ENCODE measurements at regions not wholly inside any gene's neighbourhood (a gene's known extent, or its start where the extent isn't known, plus 50 kb on each side); places are given as distances from the start of the nearest gene placed in this dataset.
"Not testable (repeated sequence)": the region's sequence is repeated elsewhere in the genome, so short reads cannot be mapped to it uniquely, and the experiment has no call there.

DNA sequence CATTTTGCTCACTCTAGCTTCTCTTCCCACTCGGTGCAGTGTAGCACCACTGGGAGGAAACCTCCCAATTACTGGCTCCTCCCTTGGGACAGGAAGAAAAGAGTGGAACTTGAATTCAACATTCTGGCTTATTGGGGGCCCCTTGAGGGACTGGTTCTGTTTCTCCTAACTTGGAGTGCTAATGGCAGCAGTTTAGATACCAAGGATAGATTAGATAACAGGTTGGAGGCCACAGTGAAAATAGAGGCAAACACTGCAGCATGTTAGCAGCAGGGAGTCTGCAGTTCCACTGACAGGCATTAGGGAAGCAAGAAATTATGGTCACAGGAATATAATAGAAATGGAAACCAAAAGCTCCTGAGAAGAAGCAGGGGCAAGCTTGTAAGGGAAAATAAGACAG is 322.0 kb downstream of the ABCC12 start:
- TF ChIP-seq ZFX (IDR thresholded peaks at IDR 0.05; ENCODE audit: borderline replicate concordance) = no peak
- TF ChIP-seq, protein P1, sequence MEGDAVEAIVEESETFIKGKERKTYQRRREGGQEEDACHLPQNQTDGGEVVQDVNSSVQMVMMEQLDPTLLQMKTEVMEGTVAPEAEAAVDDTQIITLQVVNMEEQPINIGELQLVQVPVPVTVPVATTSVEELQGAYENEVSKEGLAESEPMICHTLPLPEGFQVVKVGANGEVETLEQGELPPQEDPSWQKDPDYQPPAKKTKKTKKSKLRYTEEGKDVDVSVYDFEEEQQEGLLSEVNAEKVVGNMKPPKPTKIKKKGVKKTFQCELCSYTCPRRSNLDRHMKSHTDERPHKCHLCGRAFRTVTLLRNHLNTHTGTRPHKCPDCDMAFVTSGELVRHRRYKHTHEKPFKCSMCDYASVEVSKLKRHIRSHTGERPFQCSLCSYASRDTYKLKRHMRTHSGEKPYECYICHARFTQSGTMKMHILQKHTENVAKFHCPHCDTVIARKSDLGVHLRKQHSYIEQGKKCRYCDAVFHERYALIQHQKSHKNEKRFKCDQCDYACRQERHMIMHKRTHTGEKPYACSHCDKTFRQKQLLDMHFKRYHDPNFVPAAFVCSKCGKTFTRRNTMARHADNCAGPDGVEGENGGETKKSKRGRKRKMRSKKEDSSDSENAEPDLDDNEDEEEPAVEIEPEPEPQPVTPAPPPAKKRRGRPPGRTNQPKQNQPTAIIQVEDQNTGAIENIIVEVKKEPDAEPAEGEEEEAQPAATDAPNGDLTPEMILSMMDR (IDR thresholded peaks at IDR 0.05) = no peak

DNA sequence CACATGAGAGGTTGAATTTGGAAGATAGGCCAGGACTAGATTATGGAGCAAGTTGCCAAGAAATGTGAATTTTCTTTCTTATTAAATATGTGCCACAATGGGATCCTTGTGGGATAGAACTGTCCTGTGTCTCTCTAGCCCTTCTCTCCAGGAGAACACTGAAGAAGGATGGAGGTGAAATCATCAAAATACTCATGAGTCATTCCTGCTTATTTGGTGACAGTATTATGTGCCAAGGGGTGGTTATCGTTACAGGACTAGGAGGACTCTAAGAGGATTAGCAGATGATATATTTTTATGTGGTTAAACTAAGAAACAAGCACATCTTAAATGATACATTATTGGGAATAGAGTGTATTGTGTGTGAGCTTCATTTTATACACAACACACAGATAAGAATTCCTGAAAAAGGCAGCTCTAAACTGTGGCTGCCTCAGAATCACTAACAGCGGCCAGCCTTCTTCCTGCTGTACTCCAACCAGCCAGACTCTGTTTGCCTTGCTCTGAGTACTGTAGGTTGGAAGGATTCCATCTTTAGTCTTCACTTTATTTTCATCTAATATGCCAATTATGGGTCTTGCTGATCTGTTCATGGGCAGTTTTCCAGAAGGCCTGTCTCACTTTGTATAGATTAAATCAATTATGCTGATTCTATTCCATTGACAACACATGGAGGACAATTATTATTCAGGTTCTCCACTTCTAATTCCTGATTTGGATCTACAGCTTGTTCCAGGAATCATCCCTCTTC is 325.8 kb downstream of the ABCC12 start:
- H3K27ac ChIP-seq = no peak overlapping the region
- TF ChIP-seq ZFX (IDR thresholded peaks at IDR 0.05; ENCODE audit: borderline replicate concordance) = no peak
- TF ChIP-seq, protein P1 (IDR thresholded peaks at IDR 0.05) = no peak

More for the DNA sequence above, 322.0 kb downstream of the ABCC12 start:
- no peak overlapping the region for H3K27ac ChIP-seq

DNA sequence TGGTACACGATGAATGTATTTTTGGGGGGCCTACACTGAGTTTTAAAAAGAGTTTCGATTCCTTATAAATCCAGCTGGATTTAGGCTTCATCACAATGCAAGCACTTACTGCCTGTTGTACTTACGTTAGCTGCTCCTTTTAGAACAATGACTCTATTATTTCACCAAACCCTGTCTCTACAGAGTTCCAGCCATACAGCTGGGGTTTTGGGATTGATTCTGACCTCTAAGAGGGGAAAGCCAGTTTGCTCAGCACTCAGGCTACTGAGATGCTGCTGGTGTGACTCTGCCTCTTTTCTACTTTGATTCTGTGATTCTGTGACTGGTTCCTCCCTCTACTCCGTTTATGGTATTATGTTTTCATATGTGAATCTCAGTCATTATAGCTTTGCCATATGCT is 329.7 kb downstream of the ABCC12 start:
- TF ChIP-seq, protein P1 (IDR thresholded peaks at IDR 0.05) = no peak
- TF ChIP-seq ZFX (IDR thresholded peaks at IDR 0.05; ENCODE audit: borderline replicate concordance) = no peak
- H3K27ac ChIP-seq = no peak overlapping the region

DNA sequence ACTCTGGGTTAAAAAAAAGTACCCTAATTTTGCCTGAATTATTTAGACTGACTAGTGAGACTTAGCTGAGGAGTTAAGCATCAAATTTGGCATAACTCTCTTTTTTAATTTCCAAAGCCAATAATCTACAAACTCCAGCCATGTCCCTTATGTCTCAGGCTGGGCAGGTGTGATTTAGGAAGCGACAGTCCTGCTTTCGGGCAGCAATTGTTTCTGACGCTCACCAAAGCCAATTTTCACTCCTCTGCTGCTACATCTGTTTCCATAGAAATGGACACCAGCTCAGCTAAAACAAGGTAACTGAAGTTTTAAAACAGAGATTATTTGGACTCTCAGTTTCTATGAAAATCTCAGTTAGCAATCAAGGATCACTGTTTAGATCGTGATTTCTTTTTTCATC is 338.7 kb downstream of the ABCC12 start:
- no peak overlapping the region for H3K27ac ChIP-seq
- TF ChIP-seq, protein P1 (IDR thresholded peaks at IDR 0.05) = no peak
- no peak for TF ChIP-seq ZFX (IDR thresholded peaks at IDR 0.05; ENCODE audit: borderline replicate concordance)

DNA sequence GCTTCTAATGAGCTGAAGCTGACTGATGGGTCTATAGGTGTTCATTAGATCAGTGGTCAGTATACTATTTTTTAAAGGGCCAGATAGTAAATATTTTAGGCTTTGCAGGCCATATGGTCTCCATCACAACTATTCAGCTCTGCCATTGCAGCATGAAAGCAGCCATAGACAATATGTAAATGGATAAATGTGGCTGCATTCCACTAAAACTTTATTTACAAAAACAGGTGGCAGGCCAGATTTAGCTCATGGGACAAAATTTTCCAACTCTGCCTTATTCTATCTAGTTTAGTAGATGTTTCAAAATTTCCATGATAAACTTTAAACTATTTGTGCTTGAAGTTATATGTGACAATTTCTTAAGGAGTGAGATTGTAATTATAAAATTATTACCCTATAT is 339.3 kb downstream of the ABCC12 start:
- H3K27ac ChIP-seq = no peak overlapping the region
- no peak for TF ChIP-seq ZFX (IDR thresholded peaks at IDR 0.05; ENCODE audit: borderline replicate concordance)
- TF ChIP-seq, protein P1 (IDR thresholded peaks at IDR 0.05) = no peak

DNA sequence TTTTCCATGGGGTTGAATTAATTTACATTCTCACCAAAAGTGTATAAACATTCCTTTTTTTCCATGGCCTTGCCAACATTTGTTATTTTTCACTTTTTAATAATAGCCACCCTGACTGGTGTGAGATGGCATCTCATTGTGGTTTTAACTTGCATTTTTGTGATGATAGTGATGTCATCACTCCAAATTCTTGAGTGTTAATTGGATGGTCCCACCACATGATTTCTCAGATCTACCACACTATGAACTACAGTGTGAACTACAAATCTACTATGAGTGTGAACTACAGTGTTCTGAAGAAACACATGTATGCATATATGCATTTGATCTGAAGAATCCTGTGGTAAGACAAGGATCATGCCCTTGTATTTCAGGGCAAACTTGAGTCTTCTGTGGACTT is 340.1 kb downstream of the ABCC12 start:
- TF ChIP-seq, protein P1 (IDR thresholded peaks at IDR 0.05) = no peak
- no peak for TF ChIP-seq ZFX (IDR thresholded peaks at IDR 0.05; ENCODE audit: borderline replicate concordance)
- H3K27ac ChIP-seq = no peak overlapping the region

DNA sequence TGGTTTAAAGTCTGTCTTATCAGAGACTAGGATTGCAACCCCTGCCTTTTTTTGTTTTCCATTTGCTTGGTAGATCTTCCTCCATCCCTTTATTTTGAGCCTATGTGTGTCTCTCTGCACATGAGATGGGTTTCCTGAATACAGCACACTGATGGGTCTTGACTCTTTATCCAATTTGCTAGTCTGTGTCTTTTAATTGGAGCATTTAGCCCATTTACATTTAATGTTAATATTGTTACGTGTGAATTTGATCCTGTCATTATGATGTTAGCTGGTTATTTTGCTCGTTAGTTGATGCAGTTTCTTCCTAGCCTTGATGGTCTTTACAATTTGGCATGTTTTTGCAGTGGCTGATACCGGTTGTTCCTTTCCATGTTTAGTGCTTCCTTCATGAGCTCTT is 344.0 kb downstream of the ABCC12 start:
- H3K27ac ChIP-seq = not testable (repeated sequence)

Data from 22Rv1 (cell line).